Astrocyte of the spinal cord (primary cell): ENCODE measurements at regions not wholly inside any gene's neighbourhood (a gene's known extent, or its start where the extent isn't known, plus 50 kb on each side); places are given as distances from the start of the nearest gene placed in this dataset.

ENCODE experiments used
- DNase-seq: peaks from one replicate; pipeline ENCODE4 v3.0.0; 2011; ENCODE audit warnings: low read depth, low spot score
- H3K4me3 ChIP-seq: 2 replicates; pipeline ENCODE4 v1.5.1; 2011; ENCODE audit warnings: low read depth, mild to moderate bottlenecking, low read length, moderate library complexity
- in situ Hi-C: cut with HindIII; loops from 2 replicates; pipeline ENCODE4 v1.10.0; 2017; ENCODE audit warnings: low sequenced_read_pairs
- TF ChIP-seq, protein P1 (sequence below): IDR thresholded peaks from 2 replicates; pipeline ENCODE4 v1.5.1; 2012; ENCODE audit warnings: low read depth, mild to moderate bottlenecking, low read length, inconsistent platforms

- H3K4me3 ChIP-seq = no peak overlapping the region
- no peak for DNase-seq
- TF ChIP-seq, protein P1, sequence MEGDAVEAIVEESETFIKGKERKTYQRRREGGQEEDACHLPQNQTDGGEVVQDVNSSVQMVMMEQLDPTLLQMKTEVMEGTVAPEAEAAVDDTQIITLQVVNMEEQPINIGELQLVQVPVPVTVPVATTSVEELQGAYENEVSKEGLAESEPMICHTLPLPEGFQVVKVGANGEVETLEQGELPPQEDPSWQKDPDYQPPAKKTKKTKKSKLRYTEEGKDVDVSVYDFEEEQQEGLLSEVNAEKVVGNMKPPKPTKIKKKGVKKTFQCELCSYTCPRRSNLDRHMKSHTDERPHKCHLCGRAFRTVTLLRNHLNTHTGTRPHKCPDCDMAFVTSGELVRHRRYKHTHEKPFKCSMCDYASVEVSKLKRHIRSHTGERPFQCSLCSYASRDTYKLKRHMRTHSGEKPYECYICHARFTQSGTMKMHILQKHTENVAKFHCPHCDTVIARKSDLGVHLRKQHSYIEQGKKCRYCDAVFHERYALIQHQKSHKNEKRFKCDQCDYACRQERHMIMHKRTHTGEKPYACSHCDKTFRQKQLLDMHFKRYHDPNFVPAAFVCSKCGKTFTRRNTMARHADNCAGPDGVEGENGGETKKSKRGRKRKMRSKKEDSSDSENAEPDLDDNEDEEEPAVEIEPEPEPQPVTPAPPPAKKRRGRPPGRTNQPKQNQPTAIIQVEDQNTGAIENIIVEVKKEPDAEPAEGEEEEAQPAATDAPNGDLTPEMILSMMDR = no peak
- in situ Hi-C loops = no loop called here
Measured at GRCh38 chr3:40621252-40621651, 96.5 kb downstream of the ZNF621 start.

GRCh38 chr3:40623567-40623966 lies 98.8 kb downstream of the ZNF621 start:
- in situ Hi-C loops = no loop called here

DNA sequence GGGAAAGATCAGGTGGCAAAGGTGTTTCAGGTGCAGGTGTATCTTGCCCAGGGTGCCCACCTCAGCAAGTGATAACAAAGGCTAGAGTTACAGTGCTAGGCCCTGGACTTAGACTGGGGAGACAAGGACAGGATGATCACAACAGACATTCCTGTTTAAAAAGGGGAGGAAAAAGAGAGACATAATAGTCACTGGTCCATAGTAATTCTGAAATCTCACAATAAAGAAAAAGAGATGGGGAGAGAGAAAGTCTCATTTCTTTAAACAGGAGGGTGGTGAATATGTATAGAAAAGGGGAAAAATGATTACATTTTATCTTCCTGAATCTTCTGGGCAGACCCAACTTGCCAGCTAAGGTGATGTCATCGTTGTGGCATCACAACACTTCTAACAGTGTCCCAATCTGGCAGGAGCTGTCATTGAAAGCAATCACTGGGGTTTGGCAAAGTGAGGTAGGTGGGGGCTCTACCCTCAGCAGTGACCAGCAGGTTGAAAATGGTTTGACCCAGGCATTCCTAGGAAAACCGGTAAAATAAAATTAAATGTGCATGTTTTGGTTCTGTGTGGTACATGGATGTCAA lies 99.5 kb downstream of the ZNF621 start:
- H3K4me3 ChIP-seq = no peak overlapping the region
- in situ Hi-C loops = no loop called here
- TF ChIP-seq, protein P1 = no peak
- no peak for DNase-seq

More at GRCh38 chr3:40623567-40623966, 98.8 kb downstream of the ZNF621 start:
- TF ChIP-seq, protein P1 = no peak
- DNase-seq = peak; percentile 14
- H3K4me3 ChIP-seq = no peak overlapping the region

DNA sequence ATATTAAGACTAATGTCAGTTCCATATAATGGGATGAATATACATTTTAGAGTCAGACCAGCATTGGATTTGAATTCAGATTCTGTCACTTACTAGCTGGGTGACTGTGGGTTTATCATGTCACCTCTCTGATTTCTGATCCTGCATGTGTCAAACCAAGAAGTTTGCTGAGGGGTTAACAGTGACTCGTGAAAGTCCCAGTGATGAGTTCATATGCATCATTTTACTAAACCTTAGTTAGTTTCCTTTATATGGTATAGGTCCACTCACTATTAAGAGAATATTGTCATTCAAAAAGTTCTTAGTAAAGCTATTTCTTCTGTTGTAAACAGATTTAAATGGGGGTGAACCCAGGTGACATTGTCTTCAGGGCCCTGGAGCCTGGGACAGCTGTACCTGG lies 102.3 kb downstream of the ZNF621 start:
- DNase-seq = no peak
- in situ Hi-C loops = no loop called here
- TF ChIP-seq, protein P1 = no peak
- H3K4me3 ChIP-seq = no peak overlapping the region

DNA sequence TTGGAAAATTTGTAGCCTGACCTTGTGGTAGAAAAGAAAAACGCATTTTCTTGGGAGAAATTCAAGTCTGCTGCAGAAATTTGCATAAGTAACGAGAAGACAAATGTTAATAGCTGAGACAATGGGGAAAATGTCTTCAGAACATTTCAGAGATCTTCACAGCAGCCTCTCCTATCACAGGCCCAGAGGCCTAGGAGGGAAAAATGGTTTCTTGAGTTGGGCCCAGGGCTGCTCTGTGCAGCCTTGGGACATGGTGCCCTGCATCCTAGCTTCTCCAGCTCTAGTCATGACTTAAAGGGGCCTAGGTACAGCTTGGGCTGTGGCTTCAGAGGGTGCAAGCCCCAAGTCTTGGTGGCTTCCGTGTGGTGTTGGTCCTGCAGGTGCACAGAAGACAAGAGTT lies 104.2 kb downstream of the ZNF621 start:
- in situ Hi-C loops = no loop called here
- H3K4me3 ChIP-seq = no peak overlapping the region
- no peak for DNase-seq
- TF ChIP-seq, protein P1 = no peak

- DNase-seq = no peak
- TF ChIP-seq, protein P1 = no peak
- in situ Hi-C loops = no loop called here
- no peak overlapping the region for H3K4me3 ChIP-seq
Measured at GRCh38 chr3:40631341-40631995, 106.7 kb downstream of the ZNF621 start.
